GM12891 (cell line): ENCODE measurements at regions not wholly inside any gene's neighbourhood (a gene's known extent, or its start where the extent isn't known, plus 50 kb on each side); places are given as distances from the start of the nearest gene placed in this dataset.

Source experiments
- PAX5 ChIP-seq: IDR thresholded peaks from 2 replicates; pipeline ENCODE4 v1.6.1; 2011; ENCODE audit warnings: low read length, moderate library complexity, mild to moderate bottlenecking; ENCODE audit not compliant: insufficient read depth, severe bottlenecking
- POLR2A ChIP-seq: IDR thresholded peaks from 2 replicates; pipeline ENCODE4 v1.6.1; 2011; ENCODE audit warnings: low read depth, low read length, control low read depth
- POLR2AphosphoS5 ChIP-seq: IDR thresholded peaks from 2 replicates; pipeline ENCODE4 v1.6.1; 2011; ENCODE audit warnings: low read depth, low read length, control low read depth
- POU2F2 ChIP-seq: IDR thresholded peaks from 2 replicates; pipeline ENCODE4 v1.6.1; 2011; ENCODE audit warnings: low read depth, mild to moderate bottlenecking, control low read depth, low read length, moderate library complexity
- SPI1 ChIP-seq: IDR thresholded peaks from 2 replicates; pipeline ENCODE4 v1.6.1; 2011; ENCODE audit warnings: low read depth, low read length, control low read depth
- TAF1 ChIP-seq: IDR thresholded peaks from 2 replicates; pipeline ENCODE4 v1.6.1; 2011; ENCODE audit warnings: low read depth, low read length, control low read depth

DNA sequence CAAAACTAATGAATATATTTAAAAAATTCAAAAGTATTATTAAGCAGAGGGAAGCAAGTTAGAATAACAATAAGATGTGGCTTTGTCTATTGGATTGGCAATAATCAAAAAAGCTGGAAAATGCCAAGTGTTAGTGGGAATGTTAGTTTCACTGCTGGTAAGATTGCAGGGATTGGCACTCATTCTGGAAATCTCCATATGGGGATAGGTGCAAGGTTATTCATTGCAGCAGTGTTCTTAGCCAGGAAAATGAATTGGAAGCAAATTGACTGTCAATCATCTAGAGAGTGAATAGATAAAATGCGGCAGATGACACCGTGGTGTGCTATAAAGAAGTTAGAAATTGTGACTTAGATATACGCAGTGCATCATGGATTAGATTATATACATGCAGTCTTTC lies 1615.5 kb upstream of the PCDH7 start:
- TF ChIP-seq POLR2A: no peak
- no peak for TF ChIP-seq POLR2AphosphoS5
- TF ChIP-seq TAF1: no peak
- no peak for TF ChIP-seq SPI1
- TF ChIP-seq PAX5: no peak
- no peak for TF ChIP-seq POU2F2
